ENCODE measurements at regions not wholly inside any gene's neighbourhood (a gene's known extent, or its start where the extent isn't known, plus 50 kb on each side); places are given as distances from the start of the nearest gene placed in this dataset.

DNA sequence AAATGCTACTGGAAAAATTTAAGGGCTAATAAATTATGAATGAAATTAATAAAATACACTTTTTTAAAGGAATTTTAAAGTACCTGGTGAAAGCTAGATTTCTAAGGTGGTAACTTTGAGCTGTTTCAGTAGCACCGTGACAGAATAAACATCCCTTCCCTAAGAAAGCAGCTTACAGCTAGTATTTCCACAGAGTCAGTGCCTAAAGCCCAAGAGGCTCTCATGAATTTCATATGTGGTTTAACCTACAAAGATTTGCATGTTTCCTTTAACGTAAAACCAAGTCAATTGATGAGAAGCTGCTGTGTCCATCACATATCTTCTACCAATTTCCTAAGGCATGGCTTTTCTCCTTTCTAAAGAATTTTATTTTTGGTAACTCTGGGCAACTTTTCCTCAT lies 56.8 kb downstream of the IFNG start:
- H3K9ac ChIP-seq (ENCODE audit: extremely low read depth, low read length, poor library complexity, severe bottlenecking) = no peak overlapping the region
- TF ChIP-seq, protein P1, sequence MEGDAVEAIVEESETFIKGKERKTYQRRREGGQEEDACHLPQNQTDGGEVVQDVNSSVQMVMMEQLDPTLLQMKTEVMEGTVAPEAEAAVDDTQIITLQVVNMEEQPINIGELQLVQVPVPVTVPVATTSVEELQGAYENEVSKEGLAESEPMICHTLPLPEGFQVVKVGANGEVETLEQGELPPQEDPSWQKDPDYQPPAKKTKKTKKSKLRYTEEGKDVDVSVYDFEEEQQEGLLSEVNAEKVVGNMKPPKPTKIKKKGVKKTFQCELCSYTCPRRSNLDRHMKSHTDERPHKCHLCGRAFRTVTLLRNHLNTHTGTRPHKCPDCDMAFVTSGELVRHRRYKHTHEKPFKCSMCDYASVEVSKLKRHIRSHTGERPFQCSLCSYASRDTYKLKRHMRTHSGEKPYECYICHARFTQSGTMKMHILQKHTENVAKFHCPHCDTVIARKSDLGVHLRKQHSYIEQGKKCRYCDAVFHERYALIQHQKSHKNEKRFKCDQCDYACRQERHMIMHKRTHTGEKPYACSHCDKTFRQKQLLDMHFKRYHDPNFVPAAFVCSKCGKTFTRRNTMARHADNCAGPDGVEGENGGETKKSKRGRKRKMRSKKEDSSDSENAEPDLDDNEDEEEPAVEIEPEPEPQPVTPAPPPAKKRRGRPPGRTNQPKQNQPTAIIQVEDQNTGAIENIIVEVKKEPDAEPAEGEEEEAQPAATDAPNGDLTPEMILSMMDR (conservative IDR thresholded peaks at IDR 0.05) = no peak
- H3K4me3 ChIP-seq (ENCODE audit: low read length) = no peak overlapping the region

GRCh38 chr12:68102163-68102562 lies 57.4 kb downstream of the IFNG start:
- Histone ChIP-seq H3K9ac (ENCODE audit: extremely low read depth, low read length, poor library complexity, severe bottlenecking) (no peak overlapping the region), H3K9me3 (ENCODE audit: control insufficient read depth, low read length) (peaks cover 11% of the 10 kb centered on the region), H3K4me1 (ENCODE audit: control insufficient read depth, insufficient read depth, low read length) (no peaks in the 10 kb centered on the region), H3K27me3 (ENCODE audit: control insufficient read depth, insufficient read depth, low read length, poor library complexity, severe bottlenecking) (no peaks in the 10 kb centered on the region), H3K36me3 (ENCODE audit: control insufficient read depth, insufficient read depth, low read length) (no peaks in the 10 kb centered on the region), H3K4me3 (ENCODE audit: low read length) (no peak overlapping the region), H3K27ac (ENCODE audit: low read depth, low read length) (no peak overlapping the region)
- H3K36me3 Mint-ChIP-seq (ENCODE audit: low read depth) = peaks cover 2% of the 10 kb centered on the region
- no peak overlapping the region for H3K4me3 Mint-ChIP-seq
- 88 to 92% methylated on average over 1 to 2 of the region's 2 CpGs for WGBS, 2 experiments (ENCODE audit: insufficient coverage in 1 of 2, insufficient read length in 1 of 2)
- H3K9me3 Mint-ChIP-seq = peaks cover 9% of the 10 kb centered on the region
- TF ChIP-seq, protein P1 (conservative IDR thresholded peaks at IDR 0.05) = no peak
- H3K4me1 Mint-ChIP-seq = no peaks in the 10 kb centered on the region
- DNase-seq = no peak
- no peaks in the 10 kb centered on the region for H3K27me3 Mint-ChIP-seq (ENCODE audit: insufficient read depth)
- H3K27ac Mint-ChIP-seq = no peak overlapping the region

More for the DNA sequence above, 56.8 kb downstream of the IFNG start:
- no peak overlapping the region for H3K27ac Mint-ChIP-seq
- Histone ChIP-seq H3K27me3 (ENCODE audit: control insufficient read depth, insufficient read depth, low read length, poor library complexity, severe bottlenecking) (no peaks in the 10 kb centered on the region), H3K36me3 (ENCODE audit: control insufficient read depth, insufficient read depth, low read length) (no peaks in the 10 kb centered on the region), H3K4me1 (ENCODE audit: control insufficient read depth, insufficient read depth, low read length) (no peaks in the 10 kb centered on the region), H3K9me3 (ENCODE audit: control insufficient read depth, low read length) (peaks cover 11% of the 10 kb centered on the region), H3K27ac (ENCODE audit: low read depth, low read length) (no peak overlapping the region)
- H3K4me3 Mint-ChIP-seq = no peak overlapping the region
- H3K9me3 Mint-ChIP-seq = peaks cover 9% of the 10 kb centered on the region
- no peaks in the 10 kb centered on the region for H3K27me3 Mint-ChIP-seq (ENCODE audit: insufficient read depth)
- H3K36me3 Mint-ChIP-seq (ENCODE audit: low read depth) = peaks cover 2% of the 10 kb centered on the region
- no peak for DNase-seq
- WGBS, 2 experiments (ENCODE audit: insufficient coverage in 1 of 2, insufficient read length in 1 of 2) = 90 to 100% methylated on average over 2 of the region's 2 CpGs
- H3K4me1 Mint-ChIP-seq = no peaks in the 10 kb centered on the region

DNA sequence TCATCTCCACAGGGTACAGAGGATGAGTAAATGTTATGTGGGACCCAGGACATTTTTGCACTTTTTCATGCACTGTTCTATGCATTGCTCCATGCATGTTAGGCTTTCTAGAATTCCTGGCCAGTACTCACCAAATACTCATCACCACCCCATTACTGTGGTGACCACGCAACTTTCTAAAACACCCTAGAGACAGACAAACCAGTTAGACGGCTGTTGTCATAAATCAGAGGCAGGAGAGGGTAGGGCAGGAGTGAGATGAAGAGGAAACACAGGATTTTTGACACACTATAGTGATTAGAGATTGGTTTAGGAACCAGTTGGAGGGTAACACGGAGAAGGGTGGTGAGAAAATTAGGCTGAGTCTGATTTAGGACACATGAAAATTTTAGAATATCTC lies 59.3 kb downstream of the IFNG start:
- H3K9me3 ChIP-seq (ENCODE audit: control insufficient read depth, low read length) = peaks cover 11% of the 10 kb centered on the region
- H3K4me3 Mint-ChIP-seq = no peak overlapping the region
- H3K4me3 ChIP-seq (ENCODE audit: low read length) = no peak overlapping the region
- no peak overlapping the region for H3K9ac ChIP-seq (ENCODE audit: extremely low read depth, low read length, poor library complexity, severe bottlenecking)
- no peaks in the 10 kb centered on the region for H3K27me3 Mint-ChIP-seq (ENCODE audit: insufficient read depth)
- TF ChIP-seq, protein P1 (conservative IDR thresholded peaks at IDR 0.05) = no peak
- WGBS, 2 experiments (ENCODE audit: insufficient coverage in 1 of 2, insufficient read length in 1 of 2) = 97% methylated on average over 3 of the region's 3 CpGs; no CpG with 5 or more reads in 1 of the 2 experiments
- no peaks in the 10 kb centered on the region for H3K36me3 ChIP-seq (ENCODE audit: control insufficient read depth, insufficient read depth, low read length)
- H3K27ac Mint-ChIP-seq = no peak overlapping the region
- peaks cover 5% of the 10 kb centered on the region for H3K4me1 Mint-ChIP-seq
- H3K36me3 Mint-ChIP-seq (ENCODE audit: low read depth) = peaks cover 2% of the 10 kb centered on the region
- H3K27ac ChIP-seq (ENCODE audit: low read depth, low read length) = no peak overlapping the region
- H3K9me3 Mint-ChIP-seq = peaks cover 9% of the 10 kb centered on the region
- no peak for DNase-seq
- H3K4me1 ChIP-seq (ENCODE audit: control insufficient read depth, insufficient read depth, low read length) = no peaks in the 10 kb centered on the region
- no peaks in the 10 kb centered on the region for H3K27me3 ChIP-seq (ENCODE audit: control insufficient read depth, insufficient read depth, low read length, poor library complexity, severe bottlenecking)
